Keratinocyte (primary cell): ENCODE measurements at regions not wholly inside any gene's neighbourhood (a gene's known extent, or its start where the extent isn't known, plus 50 kb on each side); places are given as distances from the start of the nearest gene placed in this dataset.

Source experiments
- DNase-seq: peaks from one replicate; pipeline ENCODE4 v3.0.0-alpha.2; 2011; ENCODE audit warnings: low read depth, missing footprints, low spot score
- FAIRE-seq: peaks from 2 replicates; lab custom pipeline; 2011; peaks lifted over from hg19 to GRCh38; lab: Jason Lieb, UNC
- H2AFZ ChIP-seq: 2 replicates; pipeline ENCODE4 v1.6.0; 2012; ENCODE audit warnings: low read length, control low read depth, inconsistent platforms; ENCODE audit not compliant: control insufficient read depth
- H3K27ac ChIP-seq: 2 replicates; pipeline ENCODE4 v1.5.1; 2011; ENCODE audit warnings: low read length; ENCODE audit not compliant: control insufficient read depth, insufficient read depth
- H3K27me3 ChIP-seq: 3 replicates; pipeline ENCODE4 v1.6.0; 2011; ENCODE audit warnings: low read length; ENCODE audit not compliant: control insufficient read depth, insufficient read depth; ENCODE audit errors: extremely low read depth
- H3K36me3 ChIP-seq, 2 experiments: 2 replicates in 1 of 2; 3 replicates in 1 of 2; pipeline ENCODE4 v1.5.1; 2011; ENCODE audit warnings: low read length in 2 of 2, mild to moderate bottlenecking in 1 of 2; ENCODE audit not compliant: control insufficient read depth in 2 of 2, insufficient read depth in 2 of 2; ENCODE audit errors: extremely low read depth in 1 of 2
- H3K4me1 ChIP-seq: 3 replicates; pipeline ENCODE4 v1.5.1; 2011; ENCODE audit warnings: low read length; ENCODE audit not compliant: control insufficient read depth, insufficient read depth; ENCODE audit errors: extremely low read depth
- H3K4me2 ChIP-seq: 3 replicates; pipeline ENCODE4 v1.6.0; 2011; ENCODE audit warnings: low read depth, low read length; ENCODE audit not compliant: control insufficient read depth, insufficient read depth; ENCODE audit errors: extremely low read depth
- H3K4me3 ChIP-seq, 3 experiments: fragments of 200-600 bp in 1 of 3; sonication (generic) in 1 of 3; 2 replicates in 2 of 3; 3 replicates in 1 of 3; pipeline ENCODE4 v1.5.1; 2011 to 2016; ENCODE audit warnings: low read length in 3 of 3, mild to moderate bottlenecking in 3 of 3, control low read depth in 2 of 3, inconsistent platforms in 1 of 3, low read depth in 1 of 3, mixed read lengths in 1 of 3, mixed run types in 1 of 3, moderate library complexity in 1 of 3; ENCODE audit not compliant: control insufficient read depth in 2 of 3, insufficient read depth in 2 of 3; ENCODE audit errors: extremely low read depth in 1 of 3
- H3K79me2 ChIP-seq: 2 replicates; pipeline ENCODE4 v1.6.0; 2012; ENCODE audit warnings: low read length; ENCODE audit not compliant: control insufficient read depth, insufficient read depth
- H3K9ac ChIP-seq: 3 replicates; pipeline ENCODE4 v1.6.0; 2011; ENCODE audit warnings: low read length; ENCODE audit not compliant: control insufficient read depth, insufficient read depth; ENCODE audit errors: extremely low read depth
- H3K9me1 ChIP-seq: 3 replicates; pipeline ENCODE4 v1.6.0; 2011; ENCODE audit warnings: low read length; ENCODE audit not compliant: control insufficient read depth, insufficient read depth; ENCODE audit errors: extremely low read depth
- H3K9me3 ChIP-seq: 2 replicates; pipeline ENCODE4 v1.5.1; 2012; ENCODE audit warnings: low read depth, low read length; ENCODE audit not compliant: control insufficient read depth
- H4K20me1 ChIP-seq: 3 replicates; pipeline ENCODE4 v1.6.0; 2011; ENCODE audit warnings: low read length; ENCODE audit not compliant: control insufficient read depth, insufficient read depth; ENCODE audit errors: extremely low read depth
- EZH2 ChIP-seq: IDR thresholded peaks from one replicate; pipeline ENCODE4 v1.6.1; 2012; ENCODE audit warnings: inconsistent platforms, mild to moderate bottlenecking, low read length, moderate library complexity
- dilution Hi-C: fragments of 300-500 bp; cut with MboI; formaldehyde crosslinking; loops from one replicate; pipeline ENCODE4 v1.7.0; 2020; ENCODE audit warnings: low sequenced_read_pairs; ENCODE audit not compliant: extremely low pct_ligation_motif_present
- TF ChIP-seq, protein P1 (sequence below), 3 experiments: IDR thresholded peaks in 1 of 3; conservative IDR thresholded peaks in 1 of 3; optimal IDR thresholded peaks in 1 of 3; 2 replicates in 2 of 3; 3 replicates in 1 of 3; pipeline versions ENCODE3 to v1.5.1; 2011; ENCODE audit warnings: low read length in 3 of 3, mild to moderate bottlenecking in 3 of 3, moderate library complexity in 2 of 3, control low read depth in 1 of 3, inconsistent platforms in 1 of 3; ENCODE audit not compliant: insufficient read depth in 2 of 3; ENCODE audit errors: extremely low read depth in 1 of 3

DNA sequence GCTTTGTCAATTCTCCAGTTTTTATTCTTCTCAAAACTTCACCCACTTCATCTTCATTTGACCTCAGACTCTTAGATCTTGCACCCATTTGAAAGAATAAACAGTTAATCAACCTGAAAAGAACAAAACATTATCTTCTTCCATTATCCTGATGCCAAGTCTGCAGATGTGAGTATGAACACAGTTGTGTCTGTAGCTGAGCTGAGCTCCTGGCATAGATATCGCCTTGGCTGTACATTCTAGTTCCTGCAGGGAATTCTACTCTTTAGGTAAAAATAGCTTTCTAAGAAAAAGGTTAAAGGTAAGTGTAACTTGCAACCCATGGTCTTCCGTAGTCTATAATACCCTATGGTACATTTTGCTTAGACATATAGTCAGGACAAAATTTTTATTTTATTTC, 169.7 kb downstream of the KCNA5 start:
- dilution Hi-C loops, result no loop called here
- Histone ChIP-seq H3K4me3 (no peak overlapping the region), H3K27ac (no peak overlapping the region), H3K9me1 (no peaks in the 10 kb centered on the region), H3K79me2 (no peaks in the 10 kb centered on the region), H3K36me3 (no peaks in the 10 kb centered on the region), H3K9ac (no peak overlapping the region), H3K9me3 (no peaks in the 10 kb centered on the region), H3K27me3 (peaks cover 15% of the 10 kb centered on the region), H4K20me1 (no peaks in the 10 kb centered on the region), H3K4me1 (no peaks in the 10 kb centered on the region), H2AFZ (no peak overlapping the region), H3K4me2 (no peak overlapping the region)
- DNase-seq, result no peak
- no peak for TF ChIP-seq EZH2
- TF ChIP-seq, protein P1, sequence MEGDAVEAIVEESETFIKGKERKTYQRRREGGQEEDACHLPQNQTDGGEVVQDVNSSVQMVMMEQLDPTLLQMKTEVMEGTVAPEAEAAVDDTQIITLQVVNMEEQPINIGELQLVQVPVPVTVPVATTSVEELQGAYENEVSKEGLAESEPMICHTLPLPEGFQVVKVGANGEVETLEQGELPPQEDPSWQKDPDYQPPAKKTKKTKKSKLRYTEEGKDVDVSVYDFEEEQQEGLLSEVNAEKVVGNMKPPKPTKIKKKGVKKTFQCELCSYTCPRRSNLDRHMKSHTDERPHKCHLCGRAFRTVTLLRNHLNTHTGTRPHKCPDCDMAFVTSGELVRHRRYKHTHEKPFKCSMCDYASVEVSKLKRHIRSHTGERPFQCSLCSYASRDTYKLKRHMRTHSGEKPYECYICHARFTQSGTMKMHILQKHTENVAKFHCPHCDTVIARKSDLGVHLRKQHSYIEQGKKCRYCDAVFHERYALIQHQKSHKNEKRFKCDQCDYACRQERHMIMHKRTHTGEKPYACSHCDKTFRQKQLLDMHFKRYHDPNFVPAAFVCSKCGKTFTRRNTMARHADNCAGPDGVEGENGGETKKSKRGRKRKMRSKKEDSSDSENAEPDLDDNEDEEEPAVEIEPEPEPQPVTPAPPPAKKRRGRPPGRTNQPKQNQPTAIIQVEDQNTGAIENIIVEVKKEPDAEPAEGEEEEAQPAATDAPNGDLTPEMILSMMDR (optimal IDR thresholded peaks at IDR 0.05 in 1 of 3, IDR thresholded peaks at IDR 0.05 in 1 of 3, conservative IDR thresholded peaks at IDR 0.05 in 1 of 3; ENCODE audit: extremely low read depth in 1 of 3, insufficient read depth in 2 of 3, low read length in 3 of 3), result no peak
- FAIRE-seq, result no peak

DNA sequence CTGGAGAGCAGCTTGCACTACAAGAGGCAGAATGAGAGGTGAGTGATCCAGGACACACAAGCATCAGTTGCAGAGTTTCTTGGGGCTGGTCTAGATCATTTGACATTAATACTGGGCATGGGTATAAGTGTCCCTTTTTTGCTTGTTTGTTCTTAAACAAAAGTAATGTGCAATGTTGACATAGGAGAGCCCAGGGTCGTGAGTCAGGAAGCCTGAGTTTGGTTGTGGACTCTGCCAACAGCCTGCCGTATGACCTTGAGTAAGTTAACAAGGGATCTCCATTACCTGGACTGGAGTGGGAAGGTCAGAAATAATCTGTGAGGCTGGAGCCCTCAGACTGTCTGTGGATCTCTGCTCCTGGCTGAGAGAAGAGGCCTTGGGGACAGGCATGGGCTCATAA, 170.3 kb downstream of the KCNA5 start:
- dilution Hi-C loops, result no loop called here
- H2AFZ ChIP-seq, result no peak overlapping the region
- TF ChIP-seq, protein P1 (optimal IDR thresholded peaks at IDR 0.05 in 1 of 3, IDR thresholded peaks at IDR 0.05 in 1 of 3, conservative IDR thresholded peaks at IDR 0.05 in 1 of 3; ENCODE audit: extremely low read depth in 1 of 3, insufficient read depth in 2 of 3, low read length in 3 of 3), result no peak
- no peak for TF ChIP-seq EZH2
- H3K4me1 ChIP-seq, result no peaks in the 10 kb centered on the region
- no peaks in the 10 kb centered on the region for H3K9me3 ChIP-seq
- FAIRE-seq (no peak), DNase-seq (no peak)
- no peak overlapping the region for H3K27ac ChIP-seq
- no peaks in the 10 kb centered on the region for H3K36me3 ChIP-seq
- H3K27me3 ChIP-seq, result peaks cover 15% of the 10 kb centered on the region
- H3K4me3 ChIP-seq, result no peak overlapping the region
- H3K9me1 ChIP-seq, result no peaks in the 10 kb centered on the region
- H3K4me2 ChIP-seq, result no peak overlapping the region
- no peaks in the 10 kb centered on the region for H3K79me2 ChIP-seq
- no peak overlapping the region for H3K9ac ChIP-seq
- no peaks in the 10 kb centered on the region for H4K20me1 ChIP-seq
